Ovary (tissue), 7 donors: ENCODE measurements at regions not wholly inside any gene's neighbourhood (a gene's known extent, or its start where the extent isn't known, plus 50 kb on each side); places are given as distances from the start of the nearest gene placed in this dataset.

Source experiments
- DNase-seq, 5 donors: peaks; one replicate each; pipeline ENCODE4 v3.0.0-alpha.2; 2019 to 2020
- H3K27ac ChIP-seq, 2 donors: fragments of 200-600 bp; one replicate each; pipeline versions ENCODE4 v1.5.1 to v1.8.0; 2019 to 2022
- H3K27me3 ChIP-seq: fragments of 200-600 bp; one replicate; pipeline ENCODE4 v1.8.0; 2022
- H3K36me3 ChIP-seq: fragments of 200-600 bp; sonication (generic); one replicate; pipeline ENCODE4 v1.5.1; 2019
- H3K4me1 ChIP-seq: one replicate; pipeline ENCODE4 v1.8.1; 2013; ENCODE audit warnings: mild to moderate bottlenecking, moderate library complexity; ENCODE audit not compliant: insufficient read depth
- H3K4me3 ChIP-seq: fragments of 200-600 bp; sonication (generic); one replicate; pipeline ENCODE4 v1.5.1; 2017
- H3K9me3 ChIP-seq, 2 donors: fragments of 200-600 bp in 1 of 2; sonication (generic) in 1 of 2; one replicate each; pipeline versions ENCODE4 v1.5.1 to v1.8.1; 2013 to 2019; ENCODE audit warnings: mild to moderate bottlenecking in 1 of 2, moderate library complexity in 1 of 2
- EP300 ChIP-seq: sonication (generic); formaldehyde crosslinking; IDR thresholded peaks from one replicate; pipeline ENCODE4 v1.6.1; 2017; ENCODE audit warnings: antibody characterized with exemption
- POLR2A ChIP-seq: fragments of 450-650 bp; IDR thresholded peaks from one replicate; pipeline ENCODE4 v1.6.1; 2017; ENCODE audit warnings: antibody characterized with exemption, mild to moderate bottlenecking, moderate library complexity
- WGBS, 3 donors: extraction: QIAGEN DNeasy Blood & Tissue Kit in 1 of 3; methylation state at CpG; one replicate each; pipeline versions ENCODE4 v1.1.5 to v1.1.7; 2013 to 2017; 5-methylcytosine and 5-hydroxymethylcytosine counted together
- intact Hi-C, 4 donors: fragments of 100-400 bp; cut with DNase I; formaldehyde crosslinking; loops; one replicate each; pipeline versions ENCODE4 v1.11.0 to v1.15.1; 2022 to 2023
- TF ChIP-seq, protein P1 (sequence below), 3 donors: fragments of 450-650 bp in 2 of 3; fragments of 200-600 bp in 1 of 3; IDR thresholded peaks; one replicate each; pipeline versions ENCODE4 v1.5.1 to v1.8.0; 2016 to 2022; ENCODE audit warnings: antibody characterized with exemption in 3 of 3, mild to moderate bottlenecking in 1 of 3
- donor health status: DM: no; HTN: no; CAD: no; lungs with moderate emphysema.
- donor health status: DM: no; HTN: no; CAD: no.
- donor health status: Bipolar disorder and iron deficiency.
- donor health status: DM: no; HTN: no; CAD: no.
- donor health status: DM: yes; HTN: yes; CAD: no.

- H3K4me1 ChIP-seq, result no peaks in the 10 kb centered on the region
- no peak for DNase-seq
- H3K9me3 ChIP-seq, result no peaks in the 10 kb centered on the region
- no peak overlapping the region for H3K4me3 ChIP-seq
- 88 to 94% (median 94%) methylated on average over 1 of the region's 1 CpG for WGBS, 3 donors
- intact Hi-C loops, result no loop called here
- no peak overlapping the region for H3K27ac ChIP-seq
- H3K27me3 ChIP-seq, result no peaks in the 10 kb centered on the region
- H3K36me3 ChIP-seq, result no peaks in the 10 kb centered on the region
- TF ChIP-seq EP300 (no peak), POLR2A (no peak)
- TF ChIP-seq, protein P1, sequence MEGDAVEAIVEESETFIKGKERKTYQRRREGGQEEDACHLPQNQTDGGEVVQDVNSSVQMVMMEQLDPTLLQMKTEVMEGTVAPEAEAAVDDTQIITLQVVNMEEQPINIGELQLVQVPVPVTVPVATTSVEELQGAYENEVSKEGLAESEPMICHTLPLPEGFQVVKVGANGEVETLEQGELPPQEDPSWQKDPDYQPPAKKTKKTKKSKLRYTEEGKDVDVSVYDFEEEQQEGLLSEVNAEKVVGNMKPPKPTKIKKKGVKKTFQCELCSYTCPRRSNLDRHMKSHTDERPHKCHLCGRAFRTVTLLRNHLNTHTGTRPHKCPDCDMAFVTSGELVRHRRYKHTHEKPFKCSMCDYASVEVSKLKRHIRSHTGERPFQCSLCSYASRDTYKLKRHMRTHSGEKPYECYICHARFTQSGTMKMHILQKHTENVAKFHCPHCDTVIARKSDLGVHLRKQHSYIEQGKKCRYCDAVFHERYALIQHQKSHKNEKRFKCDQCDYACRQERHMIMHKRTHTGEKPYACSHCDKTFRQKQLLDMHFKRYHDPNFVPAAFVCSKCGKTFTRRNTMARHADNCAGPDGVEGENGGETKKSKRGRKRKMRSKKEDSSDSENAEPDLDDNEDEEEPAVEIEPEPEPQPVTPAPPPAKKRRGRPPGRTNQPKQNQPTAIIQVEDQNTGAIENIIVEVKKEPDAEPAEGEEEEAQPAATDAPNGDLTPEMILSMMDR (IDR thresholded peaks at IDR 0.05), result no peak
Observed at GRCh38 chrX:151814767-151815166, 80.2 kb downstream of the CNGA2 start.

GRCh38 chrX:151815398-151815797, 80.9 kb downstream of the CNGA2 start:
- DNase-seq, result no peak
- no peaks in the 10 kb centered on the region for H3K27me3 ChIP-seq
- no peaks in the 10 kb centered on the region for H3K9me3 ChIP-seq
- no peaks in the 10 kb centered on the region for H3K36me3 ChIP-seq
- H3K4me3 ChIP-seq, result no peak overlapping the region
- intact Hi-C loops, result no loop called here
- WGBS, 3 donors, result 61 to 72% (median 64%) methylated on average over 2 of the region's 2 CpGs
- no peaks in the 10 kb centered on the region for H3K4me1 ChIP-seq
- TF ChIP-seq, protein P1 (IDR thresholded peaks at IDR 0.05), result no peak
- TF ChIP-seq POLR2A, result no peak
- TF ChIP-seq EP300, result no peak
- no peak overlapping the region for H3K27ac ChIP-seq

- Histone ChIP-seq H3K4me1 (no peaks in the 10 kb centered on the region), H3K9me3 (no peaks in the 10 kb centered on the region), H3K27ac (no peak overlapping the region), H3K4me3 (no peak overlapping the region), H3K27me3 (no peaks in the 10 kb centered on the region), H3K36me3 (no peaks in the 10 kb centered on the region)
- intact Hi-C loops, result no loop called here
- WGBS, 3 donors, result 15 to 21% (median 18%) methylated on average over 2 of the region's 2 CpGs
- no peak for DNase-seq
- TF ChIP-seq, protein P1 (IDR thresholded peaks at IDR 0.05), result no peak
- no peak for TF ChIP-seq POLR2A
- no peak for TF ChIP-seq EP300
Observed at GRCh38 chrX:151816934-151817333, 82.4 kb downstream of the CNGA2 start.

DNA sequence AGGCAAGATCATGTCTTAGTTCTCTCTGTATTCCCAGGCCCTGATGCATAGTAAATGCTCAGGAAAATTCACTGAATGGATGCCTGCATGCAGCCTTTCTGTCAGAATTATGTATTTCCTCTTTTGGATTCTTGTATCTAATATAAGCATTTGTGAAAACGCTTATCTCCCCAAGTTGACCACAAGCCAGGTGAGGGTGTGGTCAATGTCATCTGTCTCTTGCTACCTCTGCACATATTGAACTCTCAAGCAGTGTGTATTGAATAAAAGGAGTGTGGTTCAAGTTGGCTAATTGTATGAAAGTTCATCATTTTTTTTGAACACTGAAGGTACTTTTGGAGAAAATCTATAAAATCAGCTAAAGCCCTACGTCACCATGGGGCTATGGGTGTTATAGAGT, 84.3 kb downstream of the CNGA2 start:
- Histone ChIP-seq H3K27ac (no peak overlapping the region), H3K4me3 (no peak overlapping the region), H3K27me3 (no peaks in the 10 kb centered on the region), H3K36me3 (no peaks in the 10 kb centered on the region), H3K9me3 (no peaks in the 10 kb centered on the region), H3K4me1 (no peaks in the 10 kb centered on the region)
- no peak for TF ChIP-seq POLR2A
- TF ChIP-seq EP300, result no peak
- TF ChIP-seq, protein P1 (IDR thresholded peaks at IDR 0.05), result no peak
- DNase-seq, result no peak
- WGBS, 3 donors, result 37 to 51% (median 50%) methylated on average over 2 of the region's 2 CpGs
- intact Hi-C loops, result no loop called here

GRCh38 chrX:151821226-151821625, 86.7 kb downstream of the CNGA2 start:
- intact Hi-C loops, result no loop called here
- H3K4me3 ChIP-seq, result no peak overlapping the region
- DNase-seq, result no peak
- no peaks in the 10 kb centered on the region for H3K9me3 ChIP-seq
- 77 to 82% (median 82%) methylated on average over 10 of the region's 10 CpGs for WGBS, 3 donors
- H3K27me3 ChIP-seq, result no peaks in the 10 kb centered on the region
- no peaks in the 10 kb centered on the region for H3K36me3 ChIP-seq
- TF ChIP-seq, protein P1 (IDR thresholded peaks at IDR 0.05), result no peak
- no peak for TF ChIP-seq EP300
- no peak for TF ChIP-seq POLR2A
- no peaks in the 10 kb centered on the region for H3K4me1 ChIP-seq
- H3K27ac ChIP-seq, result no peak overlapping the region
